ENCODE measurements at regions not wholly inside any gene's neighbourhood (a gene's known extent, or its start where the extent isn't known, plus 50 kb on each side); places are given as distances from the start of the nearest gene placed in this dataset.
A peak's percentile ranks its signal among the peaks of the same experiment; 100 is the strongest.

GRCh38 chr9:81741103-81741502 is 51.8 kb upstream of the TLE1 start:
- TF ChIP-seq CTCF (conservative IDR thresholded peaks at IDR 0.05; ENCODE audit: low read depth, low read length) = no peak
- no peak overlapping the region for H3K4me3 ChIP-seq (ENCODE audit: low read depth, low read length)
- no peak for DNase-seq (ENCODE audit: low read depth)

GRCh38 chr9:81748091-81748490 is 58.7 kb upstream of the TLE1 start:
- DNase-seq (ENCODE audit: low read depth) = no peak
- TF ChIP-seq CTCF (conservative IDR thresholded peaks at IDR 0.05; ENCODE audit: low read depth, low read length) = no peak
- no peak overlapping the region for H3K4me3 ChIP-seq (ENCODE audit: low read depth, low read length)

GRCh38 chr9:81753436-81753835 is 64.1 kb upstream of the TLE1 start:
- peak; percentile 19 for DNase-seq (ENCODE audit: low read depth)
- TF ChIP-seq CTCF (conservative IDR thresholded peaks at IDR 0.05; ENCODE audit: low read depth, low read length) = no peak

GRCh38 chr9:81754245-81754644 is 64.9 kb upstream of the TLE1 start:
- TF ChIP-seq CTCF (conservative IDR thresholded peaks at IDR 0.05; ENCODE audit: low read depth, low read length) = no peak
- DNase-seq (ENCODE audit: low read depth) = peak; percentile 59
- H3K4me3 ChIP-seq (ENCODE audit: low read depth, low read length) = no peak overlapping the region

More at GRCh38 chr9:81753436-81753835, 64.1 kb upstream of the TLE1 start:
- H3K4me3 ChIP-seq (ENCODE audit: low read depth, low read length) = no peak overlapping the region

- no peak for DNase-seq (ENCODE audit: low read depth)
- H3K4me3 ChIP-seq (ENCODE audit: low read depth, low read length) = no peak overlapping the region
- TF ChIP-seq CTCF (conservative IDR thresholded peaks at IDR 0.05; ENCODE audit: low read depth, low read length) = no peak
Observed at GRCh38 chr9:81755721-81756120, 66.4 kb upstream of the TLE1 start.

GRCh38 chr9:81756561-81756960 is 67.2 kb upstream of the TLE1 start:
- no peak for DNase-seq (ENCODE audit: low read depth)
- no peak for TF ChIP-seq CTCF (conservative IDR thresholded peaks at IDR 0.05; ENCODE audit: low read depth, low read length)
- H3K4me3 ChIP-seq (ENCODE audit: low read depth, low read length) = no peak overlapping the region

- no peak overlapping the region for H3K4me3 ChIP-seq (ENCODE audit: low read depth, low read length)
- DNase-seq (ENCODE audit: low read depth) = no peak
- TF ChIP-seq CTCF (conservative IDR thresholded peaks at IDR 0.05; ENCODE audit: low read depth, low read length) = no peak
Observed at GRCh38 chr9:81758123-81758797, 68.9 kb upstream of the TLE1 start.
